ENCODE measurements at regions not wholly inside any gene's neighbourhood (a gene's known extent, or its start where the extent isn't known, plus 50 kb on each side); places are given as distances from the start of the nearest gene placed in this dataset.

- TF ChIP-seq CTCF (IDR thresholded peaks at IDR 0.05), result no peak
- no peak for TF ChIP-seq POLR2A (IDR thresholded peaks at IDR 0.05)
Measured at GRCh38 chr2:19753314-19753713, 148.5 kb downstream of the TTC32 start.

Measured in upper lobe of left lung (tissue), 4 donors.